ENCODE measurements at regions not wholly inside any gene's neighbourhood (a gene's known extent, or its start where the extent isn't known, plus 50 kb on each side); places are given as distances from the start of the nearest gene placed in this dataset.

GRCh38 chr2:193841384-193842150 is 1646.8 kb upstream of the TMEFF2 start:
- no peak for TF ChIP-seq CTCF (IDR thresholded peaks at IDR 0.05)
- no peak for TF ChIP-seq POLR2AphosphoS5 (IDR thresholded peaks at IDR 0.05)
- no peak for TF ChIP-seq POLR2A (IDR thresholded peaks at IDR 0.05)
- TF ChIP-seq EP300 (IDR thresholded peaks at IDR 0.05), result no peak

Measured in sigmoid colon (tissue), 4 donors.